ENCODE measurements at regions not wholly inside any gene's neighbourhood (a gene's known extent, or its start where the extent isn't known, plus 50 kb on each side); places are given as distances from the start of the nearest gene placed in this dataset.

DNA sequence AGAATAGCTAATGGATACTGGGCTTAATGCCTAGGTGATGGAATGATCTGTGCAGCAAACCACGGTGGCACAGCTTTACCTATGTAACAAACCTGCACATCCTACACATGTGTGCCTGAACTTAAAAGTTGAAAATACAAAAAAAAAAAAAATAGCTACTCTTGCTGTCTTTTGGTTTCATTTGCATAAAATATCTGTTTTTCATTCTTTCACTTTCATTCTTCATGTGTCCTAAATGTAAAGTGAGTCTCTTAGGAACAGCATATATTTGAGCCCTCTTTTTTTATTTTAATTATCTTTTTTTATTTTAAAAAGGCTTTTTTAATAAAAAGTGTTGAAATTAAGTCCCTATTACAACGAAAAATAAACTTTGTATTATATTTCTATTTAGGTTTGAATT, 836.1 kb upstream of the KCND2 start:
- in situ Hi-C loops (cut with MboI; ENCODE audit: low sequenced_read_pairs, unreplicated experiment) = no loop called here
- no peak for DNase-seq (ENCODE audit: low spot score)
- TF ChIP-seq, protein P1, sequence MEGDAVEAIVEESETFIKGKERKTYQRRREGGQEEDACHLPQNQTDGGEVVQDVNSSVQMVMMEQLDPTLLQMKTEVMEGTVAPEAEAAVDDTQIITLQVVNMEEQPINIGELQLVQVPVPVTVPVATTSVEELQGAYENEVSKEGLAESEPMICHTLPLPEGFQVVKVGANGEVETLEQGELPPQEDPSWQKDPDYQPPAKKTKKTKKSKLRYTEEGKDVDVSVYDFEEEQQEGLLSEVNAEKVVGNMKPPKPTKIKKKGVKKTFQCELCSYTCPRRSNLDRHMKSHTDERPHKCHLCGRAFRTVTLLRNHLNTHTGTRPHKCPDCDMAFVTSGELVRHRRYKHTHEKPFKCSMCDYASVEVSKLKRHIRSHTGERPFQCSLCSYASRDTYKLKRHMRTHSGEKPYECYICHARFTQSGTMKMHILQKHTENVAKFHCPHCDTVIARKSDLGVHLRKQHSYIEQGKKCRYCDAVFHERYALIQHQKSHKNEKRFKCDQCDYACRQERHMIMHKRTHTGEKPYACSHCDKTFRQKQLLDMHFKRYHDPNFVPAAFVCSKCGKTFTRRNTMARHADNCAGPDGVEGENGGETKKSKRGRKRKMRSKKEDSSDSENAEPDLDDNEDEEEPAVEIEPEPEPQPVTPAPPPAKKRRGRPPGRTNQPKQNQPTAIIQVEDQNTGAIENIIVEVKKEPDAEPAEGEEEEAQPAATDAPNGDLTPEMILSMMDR (IDR thresholded peaks at IDR 0.05; ENCODE audit: borderline replicate concordance, control extremely low read depth, extremely low read depth, insufficient read depth, missing control alignments) = no peak

DNA sequence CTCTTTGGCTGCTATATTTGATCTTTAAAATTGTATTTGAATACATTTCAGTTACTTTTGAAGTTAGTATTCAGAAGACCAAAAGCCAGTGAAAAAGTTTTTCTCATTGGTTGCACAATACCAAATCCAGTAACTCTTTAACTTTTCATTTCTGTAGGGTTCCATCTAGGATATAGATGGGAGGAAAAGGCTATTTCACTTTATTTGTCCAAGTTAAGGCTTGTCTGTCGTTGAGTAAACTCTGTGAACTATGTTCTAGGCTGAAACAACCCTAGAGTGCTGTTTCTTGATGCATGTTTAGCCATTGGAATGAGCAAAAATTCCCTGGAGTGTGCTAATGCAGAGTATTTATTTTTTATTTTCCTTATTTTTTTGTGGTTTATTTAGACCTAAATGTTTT, 834.7 kb upstream of the KCND2 start:
- in situ Hi-C loops (cut with MboI; ENCODE audit: low sequenced_read_pairs, unreplicated experiment) = no loop called here
- TF ChIP-seq, protein P1 (IDR thresholded peaks at IDR 0.05; ENCODE audit: borderline replicate concordance, control extremely low read depth, extremely low read depth, insufficient read depth, missing control alignments) = no peak

DNA sequence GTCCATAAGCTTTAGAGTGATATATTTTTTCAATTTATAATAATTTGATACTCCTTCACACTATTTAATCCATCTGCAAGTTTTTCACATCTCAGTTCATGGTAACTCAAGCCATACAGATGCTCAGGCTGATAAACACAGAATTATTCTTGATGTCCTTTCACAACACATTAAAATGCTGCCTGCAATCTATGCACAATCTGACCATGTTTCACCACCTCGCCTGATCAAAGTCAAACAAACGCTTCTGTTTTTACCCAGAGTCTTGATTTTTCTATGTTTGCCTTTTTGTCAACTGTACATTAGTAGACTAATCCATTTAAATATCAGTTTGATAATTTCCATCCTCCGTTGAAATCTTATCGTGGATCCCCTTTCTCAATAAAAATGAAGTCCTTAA, 833.8 kb upstream of the KCND2 start:
- TF ChIP-seq, protein P1 (IDR thresholded peaks at IDR 0.05; ENCODE audit: borderline replicate concordance, control extremely low read depth, extremely low read depth, insufficient read depth, missing control alignments) = no peak
- DNase-seq (ENCODE audit: low spot score) = no peak
- in situ Hi-C loops (cut with MboI; ENCODE audit: low sequenced_read_pairs, unreplicated experiment) = no loop called here

More for the DNA sequence above, 834.7 kb upstream of the KCND2 start:
- DNase-seq (ENCODE audit: low spot score) = no peak

DNA sequence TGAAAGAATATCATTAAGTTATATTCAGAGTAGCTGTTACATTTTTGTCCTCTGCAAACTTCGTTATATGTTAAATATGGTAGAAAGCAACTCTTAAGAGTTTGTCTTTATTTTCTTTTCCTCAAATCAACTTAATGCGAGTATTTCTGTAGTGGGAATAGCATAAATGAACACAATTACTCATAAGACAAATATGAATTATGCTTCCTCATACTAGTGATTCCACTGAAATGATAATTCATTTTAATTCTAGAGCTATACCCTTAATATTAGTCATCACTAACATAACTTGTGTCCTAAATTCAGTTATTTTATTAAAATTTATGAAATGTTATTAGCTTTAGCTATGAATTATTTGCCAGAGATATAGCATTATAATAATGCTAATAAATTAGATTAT, 820.6 kb upstream of the KCND2 start:
- DNase-seq (ENCODE audit: low spot score) = no peak
- in situ Hi-C loops (cut with MboI; ENCODE audit: low sequenced_read_pairs, unreplicated experiment) = no loop called here
- TF ChIP-seq, protein P1 (IDR thresholded peaks at IDR 0.05; ENCODE audit: borderline replicate concordance, control extremely low read depth, extremely low read depth, insufficient read depth, missing control alignments) = no peak

DNA sequence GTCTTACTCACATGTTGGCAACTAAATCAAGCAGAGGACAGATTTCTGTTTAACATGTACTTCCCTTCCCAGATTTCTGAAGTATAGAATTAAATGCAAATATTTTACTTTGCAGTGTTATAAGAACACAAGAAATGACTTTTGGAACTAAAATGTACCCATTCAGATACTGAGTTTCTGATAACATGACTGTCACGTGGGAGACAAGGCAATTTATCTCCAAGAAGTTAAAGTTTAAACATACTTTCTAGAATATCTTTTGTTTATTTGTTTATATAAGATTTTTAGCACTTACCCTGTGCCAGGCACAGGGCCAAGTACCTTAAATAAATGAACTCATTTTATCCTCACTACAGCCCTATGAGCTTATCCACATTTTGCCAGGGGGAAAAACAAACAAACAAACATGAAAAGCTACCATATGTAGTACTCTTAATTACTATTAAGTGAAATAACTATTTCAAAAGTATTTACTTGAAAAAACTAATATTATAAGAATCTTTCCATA, 807.1 kb upstream of the KCND2 start:
- TF ChIP-seq, protein P1 (IDR thresholded peaks at IDR 0.05; ENCODE audit: borderline replicate concordance, control extremely low read depth, extremely low read depth, insufficient read depth, missing control alignments) = no peak
- in situ Hi-C loops (cut with MboI; ENCODE audit: low sequenced_read_pairs, unreplicated experiment) = no loop called here

DNA sequence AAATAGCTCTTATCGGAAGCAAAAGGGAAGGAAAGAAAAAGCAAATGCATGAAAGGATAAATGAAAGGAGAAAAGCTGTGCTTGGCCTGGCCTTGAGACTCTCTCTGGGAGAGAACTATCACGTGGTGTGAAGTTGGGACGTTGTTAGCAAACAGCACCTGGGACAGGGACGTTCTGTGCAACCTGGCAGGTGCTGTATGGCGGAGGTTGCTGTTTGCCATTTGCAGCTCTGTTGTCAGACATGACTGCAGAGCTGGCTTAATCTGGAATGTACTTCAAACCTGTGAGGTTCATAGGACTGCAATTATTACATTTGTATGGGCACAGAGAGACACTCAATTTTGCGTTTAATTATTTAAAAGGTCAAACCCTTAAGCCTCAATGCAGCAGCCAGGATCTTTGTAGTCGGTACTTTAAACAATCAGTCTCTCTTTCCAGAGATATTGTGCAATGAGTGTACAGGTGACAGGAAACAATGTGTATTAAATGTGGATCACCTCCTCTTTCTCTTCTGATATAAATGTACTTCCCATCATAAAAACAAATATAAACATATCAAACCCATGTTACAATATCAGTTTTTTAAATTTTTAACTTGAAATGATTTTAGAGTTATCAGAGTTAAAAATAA, 800.5 kb upstream of the KCND2 start:
- TF ChIP-seq, protein P1 (IDR thresholded peaks at IDR 0.05; ENCODE audit: borderline replicate concordance, control extremely low read depth, extremely low read depth, insufficient read depth, missing control alignments) = no peak
- DNase-seq (ENCODE audit: low spot score) = no peak
- in situ Hi-C loops (cut with MboI; ENCODE audit: low sequenced_read_pairs, unreplicated experiment) = no loop called here

More for the DNA sequence above, 807.1 kb upstream of the KCND2 start:
- DNase-seq (ENCODE audit: low spot score) = no peak

Measured in GM13976 (cell line).